ENCODE measurements at regions not wholly inside any gene's neighbourhood (a gene's known extent, or its start where the extent isn't known, plus 50 kb on each side); places are given as distances from the start of the nearest gene placed in this dataset.

DNA sequence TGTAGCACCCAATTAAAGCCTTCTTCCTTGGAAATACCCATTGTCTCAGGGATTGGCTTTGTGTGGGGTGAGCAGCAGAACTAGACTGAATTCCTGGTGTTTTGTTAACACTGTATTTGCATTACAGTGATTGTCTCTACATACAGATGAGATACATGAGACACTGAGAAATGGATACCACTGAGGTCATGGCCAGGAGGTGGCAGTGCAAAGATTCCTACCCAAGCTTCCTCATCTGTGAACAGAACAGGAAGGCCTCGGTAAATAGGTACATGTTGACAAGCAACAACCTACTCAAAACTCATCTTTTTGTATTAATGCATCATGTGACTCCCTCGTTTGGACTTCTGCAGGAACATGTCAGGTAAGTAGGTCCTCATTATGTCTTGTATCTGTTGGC is 445.8 kb upstream of the RGPD4 start:
- H3K27me3 Mint-ChIP-seq, result no peaks in the 10 kb centered on the region
- no peaks in the 10 kb centered on the region for H3K4me1 Mint-ChIP-seq
- CTCF ChIA-PET, result no interaction called here
- no peak for DNase-seq
- H3K4me3 Mint-ChIP-seq, result no peak overlapping the region
- H3K9me3 Mint-ChIP-seq, result no peaks in the 10 kb centered on the region
- H3K27ac Mint-ChIP-seq, result no peak overlapping the region
- H3K36me3 Mint-ChIP-seq, result no peaks in the 10 kb centered on the region

DNA sequence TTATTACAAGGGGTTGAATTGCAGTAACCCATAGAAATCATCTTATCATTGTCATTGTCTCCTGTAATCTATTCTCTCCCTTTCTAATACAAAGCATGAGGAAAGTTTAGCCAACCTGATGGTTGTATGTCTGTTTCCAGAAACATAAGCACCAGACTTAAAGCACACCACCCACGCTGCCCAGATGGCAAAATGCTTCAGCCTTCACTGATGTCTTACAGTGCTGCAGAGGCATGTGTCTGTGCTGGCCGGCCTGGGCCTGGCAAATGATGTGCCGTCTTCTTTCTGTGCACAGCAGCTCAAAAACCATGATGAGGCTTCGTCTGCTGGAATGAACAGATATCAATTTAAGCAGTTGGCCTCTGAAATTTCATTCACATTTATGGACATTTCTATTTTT is 443.0 kb upstream of the RGPD4 start:
- DNase-seq, result no peak
- H3K27me3 Mint-ChIP-seq, result no peaks in the 10 kb centered on the region
- H3K4me3 Mint-ChIP-seq, result no peak overlapping the region
- no peaks in the 10 kb centered on the region for H3K36me3 Mint-ChIP-seq
- peaks cover 6% of the 10 kb centered on the region for H3K9me3 Mint-ChIP-seq
- CTCF ChIA-PET, result no interaction called here
- H3K4me1 Mint-ChIP-seq, result no peaks in the 10 kb centered on the region
- no peak overlapping the region for H3K27ac Mint-ChIP-seq

DNA sequence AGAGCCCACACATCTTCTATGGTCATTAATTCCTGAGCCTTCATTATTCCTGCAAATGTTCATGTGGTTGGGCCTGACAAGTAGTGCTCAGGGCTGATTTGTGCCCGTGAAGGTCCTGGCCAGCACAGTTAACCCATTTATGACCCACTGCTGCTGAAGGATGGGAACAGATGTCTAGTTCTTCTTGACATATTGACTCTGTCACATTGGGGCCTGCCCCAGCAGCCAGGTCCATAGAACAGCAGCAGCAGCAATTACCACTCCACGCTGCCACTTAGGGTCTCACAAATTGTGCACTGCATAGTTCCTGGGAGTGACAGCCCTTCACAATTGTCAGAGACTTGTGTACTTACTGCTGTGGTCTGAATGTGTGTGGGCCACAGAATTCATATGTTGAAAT is 442.3 kb upstream of the RGPD4 start:
- H3K4me3 Mint-ChIP-seq, result no peak overlapping the region
- H3K27ac Mint-ChIP-seq, result no peak overlapping the region
- peaks cover 6% of the 10 kb centered on the region for H3K9me3 Mint-ChIP-seq

DNA sequence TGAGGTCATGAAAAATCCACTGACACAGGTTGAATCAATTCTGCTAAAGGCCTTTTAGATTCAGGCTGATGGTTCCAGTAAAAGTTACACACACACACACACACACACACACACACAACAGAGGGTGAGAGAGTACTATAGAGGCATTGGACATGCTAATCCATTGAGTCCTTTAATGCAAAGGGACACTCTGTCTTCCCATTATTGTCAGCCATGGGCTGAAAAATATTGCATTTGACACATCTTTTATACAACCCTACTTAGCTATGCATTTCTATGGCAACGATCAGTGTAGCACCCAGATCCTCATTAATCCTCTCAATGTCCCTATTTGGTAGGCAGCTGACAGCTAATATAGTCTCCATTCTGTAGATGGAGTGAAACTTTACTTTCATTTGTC is 440.8 kb upstream of the RGPD4 start:
- Mint-ChIP-seq H3K4me3 (no peak overlapping the region), H3K27me3 (no peaks in the 10 kb centered on the region), H3K27ac (no peak overlapping the region), H3K9me3 (peaks cover 6% of the 10 kb centered on the region), H3K36me3 (no peaks in the 10 kb centered on the region), H3K4me1 (no peaks in the 10 kb centered on the region)
- no peak for DNase-seq
- CTCF ChIA-PET, result no interaction called here

More for the DNA sequence above, 442.3 kb upstream of the RGPD4 start:
- H3K36me3 Mint-ChIP-seq, result no peaks in the 10 kb centered on the region
- no peak for DNase-seq
- no peaks in the 10 kb centered on the region for H3K27me3 Mint-ChIP-seq
- CTCF ChIA-PET, result no interaction called here
- H3K4me1 Mint-ChIP-seq, result no peaks in the 10 kb centered on the region

DNA sequence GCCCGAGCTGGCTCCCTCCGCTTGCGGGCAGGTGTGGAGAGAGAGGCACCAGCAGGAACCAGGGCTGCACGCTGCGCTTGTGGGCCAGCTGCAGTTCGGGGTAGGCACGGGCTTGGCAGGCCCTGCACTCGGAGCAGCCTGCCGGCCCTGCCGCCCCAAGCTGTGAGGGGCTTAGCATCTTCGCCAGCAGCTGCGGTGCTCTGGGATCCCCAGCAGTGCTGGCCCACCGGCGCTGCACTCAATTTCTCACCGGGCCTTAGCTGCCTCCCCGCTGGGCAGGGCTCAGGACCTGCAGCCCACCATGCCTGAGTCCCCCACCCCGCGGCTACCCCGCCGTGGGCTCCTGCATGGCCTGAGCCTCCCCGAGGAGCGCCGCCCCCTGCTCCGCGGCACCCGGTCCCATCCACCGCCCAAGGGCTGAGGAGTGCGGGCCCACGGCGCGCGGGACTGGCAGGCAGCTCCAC is 434.4 kb upstream of the RGPD4 start:
- DNase-seq, result no peak

DNA sequence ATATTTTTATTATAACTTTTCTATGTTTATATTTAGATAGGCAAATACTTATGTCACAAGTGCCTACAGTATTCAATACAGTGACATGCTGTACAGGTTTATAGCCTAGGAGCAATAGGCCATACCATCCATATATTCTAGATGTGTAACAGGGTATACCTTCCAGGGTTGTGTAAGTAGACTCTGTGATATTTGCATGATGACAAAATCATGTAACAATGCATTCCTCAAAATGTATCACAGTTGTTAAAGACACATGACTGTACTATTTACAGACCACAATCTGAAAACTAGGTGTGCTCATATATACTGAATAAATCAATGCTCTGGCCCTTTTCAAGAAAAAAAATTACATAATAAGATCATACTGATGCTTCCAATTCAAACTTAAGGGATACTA is 433.2 kb upstream of the RGPD4 start:
- Mint-ChIP-seq H3K36me3 (no peaks in the 10 kb centered on the region), H3K4me3 (no peak overlapping the region), H3K27me3 (no peaks in the 10 kb centered on the region), H3K9me3 (peaks cover under 1% of the 10 kb centered on the region), H3K27ac (no peak overlapping the region), H3K4me1 (no peaks in the 10 kb centered on the region)
- CTCF ChIA-PET, result no interaction called here
- DNase-seq, result no peak

More for the DNA sequence above, 434.4 kb upstream of the RGPD4 start:
- Mint-ChIP-seq H3K27ac (no peak overlapping the region), H3K36me3 (no peaks in the 10 kb centered on the region), H3K9me3 (peaks cover 6% of the 10 kb centered on the region), H3K4me3 (no peak overlapping the region), H3K4me1 (no peaks in the 10 kb centered on the region), H3K27me3 (no peaks in the 10 kb centered on the region)
- CTCF ChIA-PET, result no interaction called here

DNA sequence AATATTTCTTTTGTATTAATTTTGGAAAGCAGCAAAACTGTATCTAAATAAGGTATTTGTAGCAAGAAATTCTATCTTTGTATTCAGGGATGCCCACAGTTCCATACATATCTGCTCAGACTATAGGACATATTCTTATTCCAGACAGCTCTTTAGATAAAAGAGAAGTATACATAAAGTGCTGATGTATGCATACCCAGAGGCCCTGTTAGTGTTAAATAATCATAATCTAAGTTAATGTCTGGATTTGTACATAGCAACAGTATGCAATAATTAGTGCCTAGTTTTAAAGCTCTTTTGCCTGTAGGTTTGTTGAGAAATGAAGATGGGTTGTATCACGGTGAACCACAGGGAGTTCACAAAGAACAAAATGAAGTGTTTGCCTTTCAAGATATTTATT is 428.0 kb upstream of the RGPD4 start:
- Mint-ChIP-seq H3K4me1 (no peaks in the 10 kb centered on the region), H3K27me3 (no peaks in the 10 kb centered on the region)
- CTCF ChIA-PET, result no interaction called here

DNA sequence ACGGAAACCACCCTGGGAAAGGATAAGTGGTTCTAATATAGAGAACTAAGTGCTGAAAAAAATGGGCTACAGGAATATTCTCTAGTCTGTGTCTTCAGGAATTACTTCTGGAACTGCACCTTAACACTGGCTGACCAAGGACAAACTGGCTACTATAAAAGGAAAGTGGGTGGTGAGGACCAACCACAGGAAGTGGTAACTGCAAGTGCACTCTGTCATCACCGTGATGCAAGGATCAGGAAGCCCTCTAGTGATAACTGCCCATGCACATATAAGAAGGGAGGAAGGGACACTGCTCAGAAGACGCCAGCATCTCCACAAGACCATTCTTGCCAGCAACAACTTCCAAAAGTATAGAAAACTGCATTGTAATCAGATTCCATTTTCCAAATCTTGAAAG is 424.4 kb upstream of the RGPD4 start:
- no peak overlapping the region for H3K4me3 Mint-ChIP-seq
- no peaks in the 10 kb centered on the region for H3K4me1 Mint-ChIP-seq
- no peaks in the 10 kb centered on the region for H3K9me3 Mint-ChIP-seq
- no peaks in the 10 kb centered on the region for H3K27me3 Mint-ChIP-seq
- H3K36me3 Mint-ChIP-seq, result no peaks in the 10 kb centered on the region
- H3K27ac Mint-ChIP-seq, result no peak overlapping the region
- DNase-seq, result no peak
- CTCF ChIA-PET, result no interaction called here

More for the DNA sequence above, 428.0 kb upstream of the RGPD4 start:
- Mint-ChIP-seq H3K9me3 (no peaks in the 10 kb centered on the region), H3K4me3 (no peak overlapping the region), H3K27ac (no peak overlapping the region), H3K36me3 (no peaks in the 10 kb centered on the region)
- DNase-seq, result no peak

DNA sequence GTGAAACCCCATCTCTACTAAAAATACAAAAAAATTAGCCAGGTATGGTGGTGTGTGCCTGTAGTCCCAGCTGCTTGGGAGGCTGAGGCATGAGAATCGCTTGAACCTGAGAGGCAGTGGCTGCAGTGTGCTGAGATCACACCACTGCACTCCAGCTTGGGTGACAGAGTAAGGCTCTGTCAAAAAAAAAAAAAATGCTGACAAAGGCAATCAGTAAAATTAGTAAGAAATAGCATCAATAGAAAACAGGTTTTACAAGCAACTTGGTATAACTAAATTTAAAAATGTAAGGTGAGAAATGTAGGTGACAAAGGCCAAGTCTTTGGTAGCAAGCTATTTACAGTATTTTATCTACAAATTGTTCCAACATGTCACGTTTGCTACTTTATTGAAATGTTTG is 421.4 kb upstream of the RGPD4 start:
- CTCF ChIA-PET, result interaction anchor here (0.7 kb wide), 1 partner anchor 103 kb away, joined by 3 read pairs; no protein-coding TSS in a partner anchor
- no peaks in the 10 kb centered on the region for H3K9me3 Mint-ChIP-seq
- no peak overlapping the region for H3K27ac Mint-ChIP-seq
- no peaks in the 10 kb centered on the region for H3K27me3 Mint-ChIP-seq
- DNase-seq, result no peak
- H3K4me1 Mint-ChIP-seq, result no peaks in the 10 kb centered on the region
- H3K36me3 Mint-ChIP-seq, result no peaks in the 10 kb centered on the region
- no peak overlapping the region for H3K4me3 Mint-ChIP-seq

DNA sequence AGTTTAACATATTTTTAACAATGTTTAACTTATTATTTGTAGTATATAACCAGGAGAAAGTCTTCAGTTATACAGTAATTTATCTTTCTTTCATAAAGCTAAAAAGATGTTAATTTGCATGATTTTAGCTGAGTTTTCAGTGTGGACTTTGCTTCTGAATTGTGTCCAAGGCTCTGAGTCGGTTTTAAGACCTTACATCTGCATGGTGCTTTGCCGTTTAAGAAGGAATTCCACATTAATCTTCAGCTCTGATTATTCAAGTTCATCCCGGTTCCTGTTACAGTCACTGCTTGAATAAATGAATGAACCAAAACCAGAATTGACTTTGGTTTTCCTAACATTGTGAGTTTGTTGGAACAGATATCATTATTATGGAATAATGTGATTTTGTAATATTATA is 419.7 kb upstream of the RGPD4 start:
- DNase-seq, result no peak
- CTCF ChIA-PET, result no interaction called here
- no peaks in the 10 kb centered on the region for H3K36me3 Mint-ChIP-seq
- no peaks in the 10 kb centered on the region for H3K4me1 Mint-ChIP-seq
- H3K4me3 Mint-ChIP-seq, result no peak overlapping the region
- no peaks in the 10 kb centered on the region for H3K9me3 Mint-ChIP-seq
- H3K27me3 Mint-ChIP-seq, result no peaks in the 10 kb centered on the region
- no peak overlapping the region for H3K27ac Mint-ChIP-seq

DNA sequence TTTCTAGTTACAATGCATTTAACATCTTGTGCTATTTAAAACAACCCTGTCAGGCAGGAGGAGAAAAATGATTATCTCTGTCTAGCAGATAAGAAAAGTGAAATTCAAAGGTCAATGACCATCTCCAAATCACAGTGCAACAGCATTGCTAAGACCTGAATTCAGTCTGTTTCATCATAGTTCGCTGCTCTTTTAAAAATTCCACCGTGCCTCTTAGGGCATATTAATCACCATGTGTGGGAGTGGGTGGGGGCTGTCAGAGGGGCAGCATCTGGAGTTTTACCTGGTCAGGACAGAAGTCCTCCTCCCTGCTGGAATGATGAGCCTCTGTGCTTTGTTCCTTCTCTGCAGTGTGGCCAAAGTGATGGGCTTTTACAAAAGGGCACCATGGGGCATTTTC is 418.7 kb upstream of the RGPD4 start:
- no peaks in the 10 kb centered on the region for H3K27me3 Mint-ChIP-seq
- H3K27ac Mint-ChIP-seq, result no peak overlapping the region
- no peaks in the 10 kb centered on the region for H3K4me1 Mint-ChIP-seq
- no peak for DNase-seq
- H3K36me3 Mint-ChIP-seq, result no peaks in the 10 kb centered on the region
- CTCF ChIA-PET, result no interaction called here
- H3K4me3 Mint-ChIP-seq, result no peak overlapping the region
- H3K9me3 Mint-ChIP-seq, result no peaks in the 10 kb centered on the region

DNA sequence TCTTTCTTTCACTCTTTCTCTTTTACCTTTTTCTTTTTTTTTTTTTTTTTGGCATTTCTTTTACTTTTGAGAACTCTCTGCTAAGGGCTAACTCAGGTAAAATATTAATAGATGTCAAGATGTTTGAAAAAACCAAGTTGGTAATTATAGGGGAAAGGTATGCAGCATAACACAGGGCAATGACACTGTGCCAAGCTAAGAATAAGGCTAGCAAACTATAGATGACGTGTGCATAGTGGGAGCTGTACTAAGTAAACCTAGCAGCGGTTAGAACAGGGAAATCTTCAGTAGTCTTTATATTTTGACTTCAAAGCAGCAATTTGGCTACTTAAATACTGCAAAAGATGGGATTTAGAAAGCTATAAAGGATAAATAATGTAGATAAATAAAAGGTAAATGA is 415.4 kb upstream of the RGPD4 start:
- no peak overlapping the region for H3K4me3 Mint-ChIP-seq
- H3K4me1 Mint-ChIP-seq, result no peaks in the 10 kb centered on the region
- no peaks in the 10 kb centered on the region for H3K9me3 Mint-ChIP-seq
- CTCF ChIA-PET, result no interaction called here
- no peaks in the 10 kb centered on the region for H3K36me3 Mint-ChIP-seq
- no peaks in the 10 kb centered on the region for H3K27me3 Mint-ChIP-seq
- no peak overlapping the region for H3K27ac Mint-ChIP-seq
- no peak for DNase-seq

DNA sequence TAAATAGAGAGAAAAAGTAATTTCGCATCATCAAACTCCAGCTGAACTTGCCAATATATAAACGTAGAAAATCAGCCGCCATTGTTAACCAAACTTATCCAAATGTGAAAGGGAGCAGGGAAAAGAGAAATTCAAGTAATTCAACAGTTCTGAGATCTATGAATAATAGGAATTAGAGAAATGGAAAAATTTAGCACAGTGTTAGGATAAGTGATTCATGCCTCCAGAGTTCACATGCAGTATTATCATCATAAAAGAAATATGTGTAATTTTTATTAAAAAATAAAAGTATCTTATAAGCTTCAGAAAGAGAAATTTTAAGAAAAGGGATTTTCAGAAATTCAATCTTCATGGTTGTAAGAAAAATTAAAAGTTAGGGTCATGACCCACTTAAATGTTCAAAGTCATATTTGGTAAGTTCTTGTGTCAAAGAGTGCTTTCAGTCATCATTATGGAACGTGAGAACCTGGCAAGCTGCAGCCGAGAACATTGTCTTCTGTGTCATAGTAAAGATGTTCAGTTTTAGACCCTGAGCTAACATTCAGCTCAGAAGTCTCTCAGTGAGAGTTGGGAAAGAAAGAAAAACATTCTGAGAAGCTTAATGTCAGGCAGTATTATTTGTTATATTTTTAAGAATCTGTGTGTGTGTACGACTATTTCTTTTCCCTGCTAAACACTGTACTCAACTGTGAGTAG is 414.3 kb upstream of the RGPD4 start:
- H3K4me3 Mint-ChIP-seq, result no peak overlapping the region
- H3K36me3 Mint-ChIP-seq, result no peaks in the 10 kb centered on the region
- CTCF ChIA-PET, result no interaction called here
- H3K9me3 Mint-ChIP-seq, result no peaks in the 10 kb centered on the region
- no peak overlapping the region for H3K27ac Mint-ChIP-seq
- DNase-seq, result no peak
- no peaks in the 10 kb centered on the region for H3K4me1 Mint-ChIP-seq
- no peaks in the 10 kb centered on the region for H3K27me3 Mint-ChIP-seq

DNA sequence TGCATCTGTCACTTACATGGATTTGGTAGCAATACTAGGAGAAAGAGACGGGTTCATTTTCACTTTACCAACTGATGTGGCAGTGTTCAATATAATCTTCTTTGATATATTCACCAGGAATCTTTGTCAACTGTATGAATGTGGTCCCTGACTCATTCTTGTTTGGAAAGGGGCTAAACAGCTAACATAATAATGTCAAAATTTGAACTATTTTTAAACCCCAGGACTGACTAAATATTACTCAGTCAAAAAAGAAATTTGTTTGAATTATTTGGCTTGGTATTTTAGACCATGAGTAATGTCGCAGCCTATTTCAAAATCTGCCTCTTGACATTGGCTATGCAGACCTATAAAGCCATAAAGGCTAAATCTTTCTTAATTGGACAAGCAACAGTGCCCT is 413.7 kb upstream of the RGPD4 start:
- Mint-ChIP-seq H3K27ac (no peak overlapping the region), H3K9me3 (no peaks in the 10 kb centered on the region), H3K4me1 (no peaks in the 10 kb centered on the region), H3K4me3 (no peak overlapping the region), H3K36me3 (no peaks in the 10 kb centered on the region), H3K27me3 (no peaks in the 10 kb centered on the region)
- CTCF ChIA-PET, result no interaction called here
- DNase-seq, result no peak

DNA sequence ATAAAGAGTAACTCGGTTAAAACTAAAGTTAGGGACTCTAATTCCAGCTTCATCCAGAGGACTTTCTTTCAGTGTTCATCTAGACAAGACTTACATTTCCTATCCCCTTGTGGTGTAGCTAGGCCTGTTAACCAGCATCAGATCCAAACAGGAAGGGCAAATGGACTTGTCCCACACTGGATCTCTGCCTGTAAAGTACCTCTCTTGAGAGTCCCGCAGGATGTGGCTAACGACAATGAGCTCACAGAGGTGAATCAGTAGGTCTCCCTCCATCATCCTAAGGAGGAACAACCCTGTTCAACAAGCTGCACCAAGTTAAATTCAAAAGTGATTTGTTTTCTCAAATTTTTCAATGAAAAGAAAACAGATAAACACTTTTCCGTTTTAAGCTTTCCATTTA is 412.3 kb upstream of the RGPD4 start:
- CTCF ChIA-PET, result interaction anchor here (0.6 kb wide), 1 partner anchor 387 kb away, joined by 4 read pairs; no protein-coding TSS in a partner anchor
- no peak overlapping the region for H3K27ac Mint-ChIP-seq
- no peaks in the 10 kb centered on the region for H3K27me3 Mint-ChIP-seq
- no peaks in the 10 kb centered on the region for H3K4me1 Mint-ChIP-seq
- H3K9me3 Mint-ChIP-seq, result no peaks in the 10 kb centered on the region
- no peaks in the 10 kb centered on the region for H3K36me3 Mint-ChIP-seq
- DNase-seq, result no peak
- no peak overlapping the region for H3K4me3 Mint-ChIP-seq

DNA sequence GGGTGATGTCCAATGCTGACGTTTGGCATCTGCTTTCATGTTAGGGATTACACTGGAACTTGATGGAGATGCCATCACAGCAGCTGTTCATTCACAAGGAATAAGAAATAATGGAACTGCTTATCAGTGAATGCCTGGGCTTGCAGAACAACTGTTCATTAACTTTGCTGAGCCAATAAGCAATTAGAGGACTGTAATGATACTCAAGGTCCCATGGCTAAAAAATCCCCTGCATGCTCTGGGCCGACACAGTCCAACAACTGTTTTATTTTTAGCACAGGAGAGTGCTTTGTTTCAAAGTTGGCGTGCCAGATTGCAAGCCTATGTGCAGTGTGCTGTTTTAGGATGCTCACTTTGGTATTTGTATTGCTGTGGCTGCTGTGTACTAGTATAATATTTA is 408.0 kb upstream of the RGPD4 start:
- H3K9me3 Mint-ChIP-seq, result no peaks in the 10 kb centered on the region
- CTCF ChIA-PET, result no interaction called here
- H3K27me3 Mint-ChIP-seq, result no peaks in the 10 kb centered on the region
- H3K4me1 Mint-ChIP-seq, result no peaks in the 10 kb centered on the region
- no peak overlapping the region for H3K4me3 Mint-ChIP-seq
- DNase-seq, result no peak
- no peaks in the 10 kb centered on the region for H3K36me3 Mint-ChIP-seq
- H3K27ac Mint-ChIP-seq, result no peak overlapping the region
